ENCODE measurements at regions not wholly inside any gene's neighbourhood (a gene's known extent, or its start where the extent isn't known, plus 50 kb on each side); places are given as distances from the start of the nearest gene placed in this dataset.

DNA sequence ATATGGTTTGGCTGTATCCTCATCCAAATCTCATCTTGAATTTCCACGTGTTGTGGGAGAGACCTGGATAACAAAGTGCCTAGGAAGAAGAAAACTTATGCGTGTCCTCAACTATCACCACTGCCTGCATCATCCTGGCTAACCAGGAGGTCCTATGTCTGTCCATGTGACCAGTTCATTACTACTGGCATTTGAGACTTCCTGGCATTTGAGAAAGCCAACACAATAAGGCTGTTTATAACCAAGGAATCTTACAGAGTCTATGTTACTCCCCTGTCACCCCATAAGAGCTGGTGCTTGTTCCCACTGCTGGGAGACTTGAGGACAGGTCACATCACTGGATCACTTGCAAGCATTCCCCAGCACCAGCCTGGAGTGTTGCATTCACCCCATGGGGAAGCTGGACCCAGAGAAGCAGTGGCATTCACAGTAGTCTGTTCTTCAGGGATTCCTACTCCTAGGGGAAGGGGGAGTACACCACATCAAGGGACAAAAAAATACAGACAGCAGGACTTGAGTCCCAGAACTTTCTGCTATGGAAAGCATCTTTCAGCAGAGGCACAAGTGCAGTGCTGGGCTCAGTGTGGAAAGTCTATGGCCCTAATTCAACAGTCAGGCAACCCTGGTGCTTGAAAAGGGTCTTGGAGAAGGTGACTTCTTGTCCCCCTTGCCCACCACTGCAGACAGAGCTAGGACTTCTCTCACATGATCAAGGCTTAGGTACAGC is 717.1 kb downstream of the SEMA5A start:
- TF ChIP-seq CTCF (IDR thresholded peaks at IDR 0.05), result no peak
- Histone ChIP-seq H3K9ac (no peak overlapping the region), H4K20me1 (ENCODE audit: low read depth) (no peaks in the 10 kb centered on the region), H3K27ac (no peak overlapping the region), H2AFZ (replicated peaks) (no peak overlapping the region), H3K4me1 (peaks cover 22% of the 10 kb centered on the region), H3K4me2 (no peak overlapping the region), H3K79me2 (ENCODE audit: low read depth) (no peaks in the 10 kb centered on the region), H3K4me3 (no peak overlapping the region), H3K36me3 (no peaks in the 10 kb centered on the region), H3K27me3 (no peaks in the 10 kb centered on the region), H3K9me3 (ENCODE audit: low read depth) (no peaks in the 10 kb centered on the region), H3F3A (ENCODE audit: low read depth) (no peaks in the 10 kb centered on the region)
- H3K4me1 Mint-ChIP-seq, result peaks cover 47% of the 10 kb centered on the region
- peaks cover 9% of the 10 kb centered on the region for H3K9me3 Mint-ChIP-seq
- H3K4me3 Mint-ChIP-seq, result no peak overlapping the region
- no peak for DNase-seq (ENCODE audit: low spot score)
- peaks cover 2% of the 10 kb centered on the region for H3K27me3 Mint-ChIP-seq (ENCODE audit: insufficient read depth, low read depth)
- no peaks in the 10 kb centered on the region for H3K36me3 Mint-ChIP-seq
- peak overlapping the region; percentile 67 for H3K27ac Mint-ChIP-seq

DNA sequence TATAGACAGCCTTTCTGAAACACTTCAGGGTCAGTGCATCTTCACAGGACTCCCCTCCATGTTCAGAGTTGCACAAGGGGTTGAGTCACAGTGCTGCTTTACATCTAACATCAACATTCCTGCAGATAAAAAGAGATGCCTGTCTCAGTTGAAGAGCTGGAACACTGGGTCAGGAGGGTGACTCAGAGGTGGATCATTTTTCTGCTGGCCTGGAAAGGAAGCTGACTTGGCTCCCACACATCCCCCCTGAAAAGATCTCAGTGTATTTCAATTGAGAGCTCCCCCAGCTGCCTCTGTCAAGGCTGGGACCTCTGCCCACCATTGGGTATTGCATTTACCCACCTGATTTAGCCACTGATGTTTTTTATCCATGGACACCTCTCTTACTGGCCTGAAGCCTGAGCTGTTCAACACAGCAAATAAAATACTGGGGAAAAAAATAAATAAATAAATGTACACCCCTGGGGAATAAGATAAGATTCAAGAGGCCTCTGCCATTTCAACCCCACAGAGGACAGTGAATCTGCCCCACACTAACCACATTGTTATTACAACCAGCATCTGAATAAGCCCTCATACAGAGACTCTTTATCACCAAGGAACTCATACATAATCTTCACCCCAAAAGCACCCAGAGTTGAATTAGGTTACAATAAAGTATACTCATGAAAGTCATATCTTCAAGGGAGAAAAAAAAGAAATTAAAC is 716.4 kb downstream of the SEMA5A start:
- no peak overlapping the region for H3K4me3 Mint-ChIP-seq
- H3K79me2 ChIP-seq (ENCODE audit: low read depth), result no peaks in the 10 kb centered on the region
- H3K36me3 ChIP-seq, result no peaks in the 10 kb centered on the region
- TF ChIP-seq EZH2 (IDR thresholded peaks at IDR 0.05) (no peak), CTCF (IDR thresholded peaks at IDR 0.05) (no peak), EZH2phosphoT487 (IDR thresholded peaks at IDR 0.05) (no peak)
- no peak overlapping the region for H3K4me2 ChIP-seq
- H3K36me3 Mint-ChIP-seq, result no peaks in the 10 kb centered on the region
- H3K9me3 Mint-ChIP-seq, result peaks cover 9% of the 10 kb centered on the region
- H3K9me3 ChIP-seq (ENCODE audit: low read depth), result no peaks in the 10 kb centered on the region
- no peaks in the 10 kb centered on the region for H3K27me3 ChIP-seq
- no peak overlapping the region for H3K9ac ChIP-seq
- H3K27ac Mint-ChIP-seq, result no peak overlapping the region
- H3K4me3 ChIP-seq, result no peak overlapping the region
- peaks cover 2% of the 10 kb centered on the region for H3K27me3 Mint-ChIP-seq (ENCODE audit: insufficient read depth, low read depth)
- DNase-seq (ENCODE audit: low spot score), result no peak
- no peak overlapping the region for H2AFZ ChIP-seq (replicated peaks)
- no peaks in the 10 kb centered on the region for H3F3A ChIP-seq (ENCODE audit: low read depth)
- H4K20me1 ChIP-seq (ENCODE audit: low read depth), result no peaks in the 10 kb centered on the region
- H3K4me1 Mint-ChIP-seq, result peaks cover 47% of the 10 kb centered on the region
- peaks cover 22% of the 10 kb centered on the region for H3K4me1 ChIP-seq
- no peak overlapping the region for H3K27ac ChIP-seq

GRCh38 chr5:8831251-8831650 is 714.6 kb downstream of the SEMA5A start:
- H3K4me3 Mint-ChIP-seq, result no peak overlapping the region
- no peak overlapping the region for H3K27ac Mint-ChIP-seq
- H3K4me1 Mint-ChIP-seq, result peaks cover 32% of the 10 kb centered on the region
- H3K36me3 Mint-ChIP-seq, result no peaks in the 10 kb centered on the region
- no peak for DNase-seq (ENCODE audit: low spot score)
- Histone ChIP-seq H3K4me3 (no peak overlapping the region), H3F3A (ENCODE audit: low read depth) (no peaks in the 10 kb centered on the region), H3K4me2 (no peak overlapping the region), H2AFZ (replicated peaks) (no peak overlapping the region), H4K20me1 (ENCODE audit: low read depth) (no peaks in the 10 kb centered on the region), H3K36me3 (no peaks in the 10 kb centered on the region), H3K9ac (no peak overlapping the region), H3K27ac (no peak overlapping the region), H3K27me3 (no peaks in the 10 kb centered on the region), H3K79me2 (ENCODE audit: low read depth) (no peaks in the 10 kb centered on the region), H3K4me1 (peaks cover 12% of the 10 kb centered on the region), H3K9me3 (ENCODE audit: low read depth) (no peaks in the 10 kb centered on the region)
- peaks cover 2% of the 10 kb centered on the region for H3K27me3 Mint-ChIP-seq (ENCODE audit: insufficient read depth, low read depth)
- no peak for TF ChIP-seq EZH2phosphoT487 (IDR thresholded peaks at IDR 0.05)
- TF ChIP-seq CTCF (IDR thresholded peaks at IDR 0.05), result no peak
- H3K9me3 Mint-ChIP-seq, result peaks cover 9% of the 10 kb centered on the region
